HG03565 (cell line): ENCODE measurements at regions not wholly inside any gene's neighbourhood (a gene's known extent, or its start where the extent isn't known, plus 50 kb on each side); places are given as distances from the start of the nearest gene placed in this dataset.
A peak's percentile ranks its signal among the peaks of the same experiment; 100 is the strongest.
"Not testable (repeated sequence)": the region's sequence is repeated elsewhere in the genome, so short reads cannot be mapped to it uniquely, and the experiment has no call there.

Source experiments
- ATAC-seq: cut with Tn5 transposase; IDR thresholded peaks from one replicate; pipeline ENCODE4 v1.9.1; 2021; ENCODE audit warnings: mild to moderate bottlenecking, moderate library complexity; ENCODE audit not compliant: unreplicated experiment

DNA sequence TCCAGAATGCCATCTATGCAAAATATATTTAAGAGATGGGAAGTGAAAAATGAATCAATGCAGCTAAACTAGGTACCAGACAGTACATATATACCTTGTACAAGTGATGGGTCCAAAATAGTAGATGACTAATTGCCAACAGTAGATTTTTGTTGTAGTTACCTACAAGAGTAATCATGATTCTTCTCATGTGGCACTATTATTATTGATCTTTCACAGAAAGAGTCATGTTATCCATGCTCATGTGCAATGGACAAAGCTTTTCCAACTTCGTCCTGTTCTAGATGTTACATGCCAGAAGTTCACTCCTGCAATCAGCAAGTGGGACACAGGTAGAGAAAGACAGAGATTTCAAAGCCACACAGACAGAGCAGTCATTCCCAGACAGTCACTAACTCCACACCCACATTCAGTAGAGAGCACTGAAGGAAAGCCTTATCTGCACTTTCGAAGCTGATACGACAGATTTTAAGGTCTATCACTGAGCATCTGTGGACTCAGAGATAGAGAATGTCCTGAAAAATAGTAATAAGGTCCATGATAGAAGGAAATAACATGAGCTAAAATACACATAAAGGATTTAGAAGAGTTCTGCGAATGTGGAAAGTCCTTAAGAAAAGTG is 101.6 kb upstream of the ITPRID2 start:
- ATAC-seq: peak; percentile 24

DNA sequence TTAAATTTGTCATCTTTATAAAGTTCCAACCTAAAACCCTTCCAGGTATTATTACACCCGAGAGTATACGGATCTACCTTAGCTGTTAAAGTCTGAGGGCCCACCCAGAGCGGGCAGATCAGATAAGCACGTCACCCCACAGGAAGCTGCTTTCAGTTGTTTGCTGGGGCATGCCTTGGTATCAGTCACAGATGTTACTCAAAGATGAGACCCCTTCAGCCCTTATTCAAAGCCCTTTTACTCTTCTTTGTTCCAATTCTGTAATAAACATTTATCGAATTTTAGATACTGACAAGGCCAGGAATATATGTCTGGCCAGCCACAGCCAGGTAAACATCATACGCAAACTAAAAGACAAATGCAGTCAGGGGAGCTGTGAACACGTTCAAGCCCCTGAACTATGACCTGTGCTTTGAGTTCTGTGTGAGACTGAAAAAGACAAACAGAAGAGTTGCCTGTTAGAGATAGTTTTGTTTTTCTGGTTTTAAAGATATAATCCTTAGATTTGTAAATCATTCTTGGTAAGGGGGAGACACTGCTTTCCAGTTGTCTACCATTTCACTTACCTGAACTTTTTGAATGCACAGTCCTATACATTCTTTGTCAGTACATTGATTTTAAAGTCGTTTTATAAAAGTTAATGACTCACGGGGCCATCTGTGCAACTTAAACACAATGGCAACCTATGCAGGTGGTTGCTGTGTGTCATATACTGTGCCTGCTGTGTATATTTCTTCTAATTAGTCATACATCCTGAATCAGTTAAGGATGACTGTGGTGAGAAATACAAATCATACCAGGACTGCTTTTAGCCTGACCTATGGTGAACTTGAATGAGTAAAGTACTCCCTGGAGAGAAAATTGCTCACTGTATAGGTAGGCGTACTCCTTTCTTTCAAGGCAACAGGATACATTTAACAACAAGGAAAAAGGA is 100.5 kb upstream of the ITPRID2 start:
- peak; percentile 98 for ATAC-seq

DNA sequence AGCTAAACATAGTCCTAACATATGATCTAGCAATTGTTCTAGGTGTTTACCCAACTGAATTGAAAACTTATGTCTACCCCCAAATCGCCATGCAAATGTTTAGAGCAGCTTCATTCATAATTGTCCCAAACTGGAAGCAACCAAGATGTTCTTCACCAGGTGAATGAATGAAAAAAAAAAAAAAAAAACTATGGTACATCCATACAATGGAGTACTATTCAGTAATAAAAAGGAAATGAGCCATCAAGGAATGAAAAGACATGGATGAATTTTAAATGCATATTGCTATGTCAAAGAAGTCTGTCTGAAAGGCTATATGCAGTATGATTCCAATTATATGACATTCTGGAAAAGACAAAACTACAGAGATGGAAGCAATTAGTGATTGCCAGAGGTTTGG is 98.6 kb upstream of the ITPRID2 start:
- ATAC-seq: no peak

DNA sequence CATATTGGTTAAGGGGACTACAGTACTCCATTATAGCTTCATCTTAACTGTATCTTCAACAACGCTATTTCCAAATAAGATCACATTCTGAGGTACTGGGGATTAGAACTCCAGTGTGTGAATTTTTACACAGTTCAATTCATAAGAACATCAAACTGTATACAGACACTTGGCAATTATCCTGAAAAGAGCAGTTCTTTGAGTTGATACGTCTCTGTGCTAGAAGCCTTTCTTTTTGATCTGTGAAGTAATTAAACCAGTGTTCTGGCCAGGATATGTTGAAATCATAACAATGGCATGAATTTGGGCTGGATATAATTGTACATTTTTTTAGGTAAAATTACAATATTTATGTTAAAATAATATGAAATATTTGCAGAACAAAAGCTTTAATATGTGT is 93.5 kb upstream of the ITPRID2 start:
- ATAC-seq: no peak

DNA sequence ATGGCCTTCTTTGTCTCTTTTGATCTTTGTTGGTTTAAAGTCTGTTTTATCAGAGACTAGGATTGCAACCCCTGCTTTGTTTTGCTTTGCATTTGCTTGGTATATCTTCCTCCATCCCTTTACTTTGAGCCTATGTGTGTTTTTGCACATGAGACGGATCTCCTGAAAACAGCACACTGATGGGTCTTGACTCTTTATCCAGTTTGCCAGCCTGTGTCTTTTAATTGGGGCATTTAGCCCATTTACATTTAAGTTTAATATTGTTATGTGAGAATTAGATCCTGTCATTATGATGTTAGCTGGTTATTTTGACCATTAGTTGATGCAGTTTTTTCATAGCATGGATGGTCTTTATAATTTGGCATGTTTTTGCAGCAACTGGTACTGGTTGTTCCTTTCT is 89.2 kb upstream of the ITPRID2 start:
- ATAC-seq: not testable (repeated sequence)

DNA sequence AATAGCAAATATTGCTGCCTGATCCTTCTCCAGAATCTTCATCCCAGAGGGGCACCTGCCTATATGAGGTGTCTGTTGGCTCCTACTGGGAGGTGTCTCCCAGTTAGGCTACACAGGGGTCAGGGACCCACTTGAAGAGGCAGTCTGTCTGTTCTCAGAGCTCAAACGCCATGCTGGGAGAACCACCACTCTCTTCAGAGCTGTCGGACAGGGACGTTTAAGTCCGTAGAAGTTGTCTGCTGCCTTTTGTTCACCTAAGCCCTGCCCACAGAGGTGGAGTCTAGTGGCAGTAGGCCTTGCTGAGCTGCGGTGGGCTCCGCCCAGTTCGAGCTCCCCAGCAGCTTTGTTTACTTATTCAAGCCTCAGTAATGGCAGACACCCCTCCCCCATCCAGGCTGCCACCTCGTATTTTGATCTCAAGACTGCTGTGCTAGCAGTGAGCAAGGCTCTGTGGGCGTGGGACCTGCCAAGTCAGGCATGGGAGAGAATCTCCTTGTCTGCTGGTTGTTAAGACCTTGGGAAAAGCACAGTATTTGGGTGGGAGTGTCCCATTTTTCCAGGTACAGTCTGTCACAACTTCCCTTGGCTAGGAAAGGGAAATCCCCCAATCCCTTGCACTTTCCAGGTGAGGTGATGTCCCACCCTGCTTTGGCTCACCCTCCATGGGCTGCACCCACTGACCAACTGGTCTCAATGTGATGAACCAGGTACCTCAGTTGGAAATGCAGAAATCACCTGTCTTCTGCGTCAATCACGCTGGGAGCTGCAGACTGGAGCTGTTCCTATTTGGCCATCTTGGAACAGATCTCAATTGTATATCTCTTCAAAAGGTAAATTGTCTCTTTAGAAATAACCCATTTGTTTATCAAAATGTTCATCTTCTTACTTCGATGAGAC is 87.4 kb upstream of the ITPRID2 start:
- not testable (repeated sequence) for ATAC-seq

DNA sequence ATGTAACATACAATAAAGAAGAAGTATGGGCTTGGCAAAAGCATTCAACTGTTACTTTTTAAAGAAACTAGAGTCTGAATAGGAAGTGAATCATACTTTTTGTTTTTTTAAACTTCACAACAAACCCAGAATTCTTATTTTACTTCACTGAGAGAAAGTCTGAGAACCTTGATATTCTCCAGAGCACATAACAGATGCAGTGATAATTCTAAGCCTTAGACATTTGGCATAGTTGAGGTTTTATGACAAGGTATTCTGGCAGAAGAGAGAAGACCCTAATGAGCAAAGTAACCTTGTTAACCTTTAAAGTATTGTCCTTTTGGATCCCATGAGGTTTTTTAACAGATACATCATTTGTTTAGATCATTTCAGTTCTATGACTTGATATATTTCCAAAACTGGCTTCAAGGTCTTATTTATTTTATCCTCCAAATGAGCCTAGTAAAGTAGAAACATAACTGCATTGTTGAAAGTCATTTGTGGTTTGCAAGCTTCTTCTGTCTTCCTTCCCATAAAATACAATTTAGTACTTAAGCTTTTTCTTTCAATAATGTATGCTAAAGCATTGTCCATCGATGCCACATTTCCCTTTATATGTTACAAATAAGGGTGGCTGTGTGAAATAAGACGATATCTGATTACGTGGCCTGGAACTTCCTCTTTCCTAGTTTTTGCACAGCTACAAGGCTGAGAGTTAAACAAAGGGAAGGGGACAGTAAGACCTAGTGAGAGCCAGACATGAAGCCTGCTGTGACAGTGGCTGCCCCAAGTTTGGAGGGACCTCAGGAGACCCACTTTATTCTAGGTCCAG is 86.1 kb upstream of the ITPRID2 start:
- ATAC-seq: no peak

DNA sequence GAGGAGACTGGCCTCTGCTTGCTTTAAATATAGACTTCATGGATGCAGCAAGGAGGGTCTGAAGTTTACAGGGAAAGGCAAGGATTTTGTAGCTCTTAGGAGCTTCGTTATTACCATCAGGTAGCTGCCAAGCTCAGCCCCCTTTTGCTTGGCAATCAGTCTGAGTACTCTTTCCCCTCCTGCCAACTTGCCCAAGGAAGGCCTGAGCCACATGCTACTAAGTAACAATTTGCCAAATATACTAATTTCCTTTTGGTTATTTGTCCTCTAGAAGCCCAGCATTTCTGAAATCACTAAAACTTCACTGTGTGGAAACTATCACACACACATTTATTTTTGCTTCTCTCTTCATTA is 85.5 kb upstream of the ITPRID2 start:
- ATAC-seq: no peak

DNA sequence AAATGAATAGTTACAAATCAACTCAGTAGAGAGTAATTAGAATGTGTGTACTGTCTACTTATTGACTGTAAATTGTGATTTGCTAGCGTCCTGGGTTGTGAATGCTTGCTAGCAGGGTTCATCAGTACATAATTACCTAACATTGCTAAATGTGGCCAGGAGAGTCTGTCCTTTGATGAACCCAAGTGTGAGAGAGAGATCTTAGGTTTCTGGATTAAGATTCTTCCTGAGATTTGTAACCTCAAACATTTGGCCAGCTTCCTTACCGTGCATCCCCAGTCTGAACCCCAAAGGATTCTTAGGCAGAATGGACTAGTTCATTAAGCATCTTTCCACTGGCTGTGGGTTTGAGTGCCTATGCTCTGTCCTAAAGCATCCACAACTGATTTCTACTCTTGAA is 84.0 kb upstream of the ITPRID2 start:
- no peak for ATAC-seq

DNA sequence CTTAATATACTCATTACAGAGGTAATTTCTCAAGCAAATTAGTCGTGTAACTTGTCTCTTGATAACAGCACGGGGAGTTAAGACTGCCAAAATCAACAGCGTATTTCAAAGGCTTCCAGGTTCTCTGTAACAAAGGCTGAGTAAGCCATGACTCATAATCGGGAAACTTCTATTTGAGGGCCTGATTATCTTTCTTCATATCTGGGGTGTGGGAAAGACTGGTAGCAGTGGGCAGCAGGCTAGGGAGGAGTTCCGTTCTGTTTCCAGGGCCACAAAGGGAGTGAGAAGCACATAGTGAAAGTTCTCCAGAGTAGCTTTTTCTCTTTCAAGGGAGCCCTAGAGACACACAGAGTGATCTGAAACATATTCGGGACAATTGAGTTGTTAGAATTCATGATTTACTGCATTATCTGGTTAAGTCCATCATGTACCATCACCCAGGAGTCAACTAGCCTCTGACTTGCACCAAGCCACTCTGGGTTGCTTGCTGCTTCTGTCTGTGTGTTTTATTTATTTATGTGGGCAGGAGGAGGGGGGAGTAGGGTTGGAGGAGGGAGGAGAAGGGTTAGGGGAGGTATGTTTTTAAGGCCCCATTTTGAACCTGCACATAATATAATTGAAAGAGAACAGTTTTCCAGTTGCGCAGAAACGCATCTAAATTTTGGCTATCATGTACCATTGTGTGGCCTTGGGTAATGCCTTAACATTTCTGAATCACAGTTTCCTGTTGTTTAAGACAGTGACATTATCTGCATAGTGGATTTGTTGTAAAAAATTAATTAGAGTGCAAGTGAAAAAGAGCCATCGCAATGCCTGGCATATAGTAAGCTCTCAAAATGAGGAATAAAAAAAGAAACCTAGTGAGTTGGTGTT is 80.5 kb upstream of the ITPRID2 start:
- ATAC-seq: no peak

DNA sequence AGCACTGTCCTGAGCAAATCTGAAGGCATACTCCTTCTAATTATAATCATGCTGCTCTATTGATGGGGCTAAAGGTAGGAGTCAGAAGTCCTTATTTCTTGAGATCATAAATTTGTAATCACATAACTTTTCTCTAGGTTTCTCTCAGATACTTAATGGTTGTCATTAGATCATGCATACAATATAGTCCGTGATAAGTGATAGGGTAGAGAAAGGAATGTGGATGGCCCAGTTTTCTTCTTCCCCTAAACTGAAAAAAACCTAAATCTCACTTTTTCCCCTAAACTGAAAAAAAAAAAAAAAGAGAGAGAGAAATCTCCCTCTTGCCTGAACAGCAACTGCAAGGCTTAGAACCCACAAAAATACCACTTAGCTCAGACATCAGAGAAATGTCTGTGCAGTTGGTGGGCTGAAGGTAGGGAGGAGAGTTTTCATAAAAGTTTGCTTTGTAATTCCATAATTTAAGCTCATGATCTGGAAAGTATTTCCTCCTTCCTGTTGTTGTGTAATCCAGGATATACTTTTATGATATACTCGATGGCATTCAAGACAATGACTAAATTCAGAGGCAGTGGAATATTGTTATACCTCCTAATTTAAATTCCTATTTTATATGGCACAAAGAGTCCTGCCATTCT is 79.3 kb upstream of the ITPRID2 start:
- ATAC-seq: no peak

DNA sequence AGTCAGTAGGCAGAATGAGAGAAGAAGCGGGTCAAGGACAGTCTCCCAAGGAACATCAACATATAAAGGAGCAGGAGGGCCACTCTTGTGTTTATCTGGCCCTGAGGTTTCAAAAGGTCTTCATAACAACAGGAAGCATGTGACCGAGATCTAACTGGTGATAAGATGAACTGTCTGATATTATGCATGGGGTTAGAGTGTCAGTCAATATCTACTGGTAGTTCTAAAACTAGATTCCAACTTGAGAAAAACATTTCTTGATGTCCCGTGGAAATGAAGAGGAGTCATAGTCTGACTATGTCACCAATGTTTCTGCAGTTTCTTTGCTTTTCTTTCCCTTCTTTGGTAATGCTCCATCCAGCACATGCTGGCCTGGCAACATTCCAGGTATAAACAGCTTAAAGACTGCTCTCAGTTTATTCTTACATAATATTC is 77.5 kb upstream of the ITPRID2 start:
- ATAC-seq: no peak

DNA sequence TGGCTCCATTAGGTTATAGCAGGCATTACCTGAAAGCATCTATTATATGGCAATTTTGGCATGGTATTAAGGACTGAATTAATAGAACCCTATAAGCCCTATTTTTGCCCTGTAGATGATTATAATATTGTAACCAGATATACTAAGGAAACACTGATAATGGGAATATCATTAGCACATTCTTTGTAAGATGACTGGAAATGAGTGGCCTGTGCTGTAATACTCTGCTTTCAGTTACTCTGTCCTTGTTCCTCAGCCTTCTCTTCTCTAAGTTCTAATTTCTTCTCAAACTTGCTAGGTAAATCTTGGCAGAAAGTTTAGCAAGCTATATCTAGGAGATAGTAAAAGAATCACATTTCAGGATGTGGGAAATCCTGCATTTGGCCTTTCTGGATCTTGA is 74.0 kb upstream of the ITPRID2 start:
- no peak for ATAC-seq

DNA sequence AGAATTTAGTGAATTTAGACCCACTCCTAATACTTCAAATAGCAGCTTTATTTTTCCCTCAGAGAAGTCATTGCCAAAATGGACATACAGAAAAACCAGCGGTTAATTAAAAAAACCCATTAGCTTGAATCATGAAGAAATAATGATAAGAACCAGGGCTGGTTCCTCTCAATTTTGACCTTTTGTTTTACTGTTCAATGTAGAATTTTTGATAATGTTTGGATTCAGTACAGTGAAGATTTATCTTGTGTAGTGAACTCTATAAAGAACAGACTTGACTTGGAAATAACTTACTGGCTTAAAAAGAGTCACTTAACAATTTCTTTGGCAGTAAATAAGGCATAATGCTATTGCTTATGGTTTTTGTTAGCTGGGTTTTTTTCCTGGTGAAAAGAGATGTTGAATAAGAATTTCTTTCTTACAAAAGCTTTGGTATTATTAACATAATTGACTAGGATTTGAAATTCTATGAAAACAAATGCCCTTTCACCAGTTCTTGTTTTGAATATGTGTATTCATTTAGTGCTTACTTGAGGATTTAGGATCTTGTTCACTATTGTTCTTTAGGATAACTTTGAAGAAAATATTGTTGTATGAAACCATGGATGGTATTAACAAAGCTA is 73.4 kb upstream of the ITPRID2 start:
- ATAC-seq: no peak

DNA sequence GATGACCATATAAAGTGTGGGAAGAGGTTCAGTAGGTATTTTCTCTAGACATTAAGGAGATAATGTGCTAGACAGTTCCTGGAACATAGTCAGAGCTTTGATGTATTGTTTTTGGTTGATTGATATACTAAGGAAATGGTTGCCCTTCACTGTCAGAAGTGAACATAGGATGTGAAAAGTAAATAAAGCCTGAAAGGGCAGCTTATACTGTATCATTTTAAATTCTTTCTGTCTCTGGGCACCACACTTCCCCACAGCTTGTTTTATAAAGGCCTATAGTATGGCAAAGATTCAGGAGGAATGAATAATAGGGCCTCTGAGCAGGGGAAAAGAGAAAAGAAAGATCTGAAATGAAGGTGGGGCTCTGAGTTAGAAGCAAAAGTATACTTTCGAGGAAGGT is 72.7 kb upstream of the ITPRID2 start:
- ATAC-seq: no peak

DNA sequence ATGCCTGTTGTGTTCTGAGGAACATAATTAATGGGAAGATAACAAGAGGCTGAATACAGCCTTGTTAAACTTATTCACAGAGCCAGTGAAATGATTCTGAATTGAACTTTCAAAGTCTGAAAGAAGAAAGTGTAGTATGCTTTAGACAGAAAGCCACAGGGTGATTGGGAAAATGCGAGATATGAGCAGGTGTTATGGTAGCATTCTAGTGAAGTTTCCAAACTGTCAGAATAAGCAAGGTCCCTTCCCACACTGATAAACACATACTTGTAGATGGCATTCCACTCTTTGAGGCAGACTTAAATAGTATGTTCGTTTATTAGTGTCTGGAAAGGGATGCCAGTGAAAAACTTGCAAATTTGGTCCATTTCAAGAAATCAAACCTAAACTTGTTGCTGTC is 70.5 kb upstream of the ITPRID2 start:
- no peak for ATAC-seq

DNA sequence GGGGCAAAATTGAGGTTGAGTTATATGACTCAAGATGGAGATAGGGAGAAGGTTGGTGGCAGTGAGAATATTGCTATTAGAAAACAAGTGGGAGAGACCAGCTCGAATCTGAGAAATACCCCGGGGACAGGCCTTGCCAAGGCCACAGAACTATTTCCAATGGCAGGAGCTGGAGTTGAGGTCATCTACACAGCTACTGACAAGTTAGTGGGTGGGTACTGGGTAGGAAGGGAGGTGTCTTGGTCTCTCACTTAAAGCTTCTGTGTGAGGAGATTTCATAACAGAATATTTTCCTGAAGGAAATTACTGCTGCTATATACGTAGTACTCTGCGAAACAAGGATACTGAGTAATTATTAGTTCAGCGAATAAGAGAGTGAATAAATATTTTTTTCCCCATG is 69.4 kb upstream of the ITPRID2 start:
- no peak for ATAC-seq

DNA sequence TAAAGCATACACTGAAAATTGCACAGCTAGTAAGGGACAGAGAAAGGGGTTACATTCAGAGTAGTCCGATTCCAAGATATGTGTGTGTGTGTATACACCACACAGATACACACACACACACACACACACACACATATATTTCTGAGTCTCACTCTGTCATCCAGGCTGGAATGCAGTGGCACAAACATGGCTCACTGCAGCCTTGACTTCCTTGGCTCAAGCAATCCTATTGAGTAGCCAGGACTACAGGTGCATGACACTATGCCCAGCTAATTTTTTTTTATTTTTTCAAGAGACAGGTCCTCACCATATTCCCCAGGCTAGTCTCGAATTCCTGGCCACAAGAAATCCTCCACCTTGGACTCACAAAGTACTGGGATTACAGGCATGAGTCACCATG is 68.1 kb upstream of the ITPRID2 start:
- no peak for ATAC-seq
